ENCODE measurements at regions not wholly inside any gene's neighbourhood (a gene's known extent, or its start where the extent isn't known, plus 50 kb on each side); places are given as distances from the start of the nearest gene placed in this dataset.

DNA sequence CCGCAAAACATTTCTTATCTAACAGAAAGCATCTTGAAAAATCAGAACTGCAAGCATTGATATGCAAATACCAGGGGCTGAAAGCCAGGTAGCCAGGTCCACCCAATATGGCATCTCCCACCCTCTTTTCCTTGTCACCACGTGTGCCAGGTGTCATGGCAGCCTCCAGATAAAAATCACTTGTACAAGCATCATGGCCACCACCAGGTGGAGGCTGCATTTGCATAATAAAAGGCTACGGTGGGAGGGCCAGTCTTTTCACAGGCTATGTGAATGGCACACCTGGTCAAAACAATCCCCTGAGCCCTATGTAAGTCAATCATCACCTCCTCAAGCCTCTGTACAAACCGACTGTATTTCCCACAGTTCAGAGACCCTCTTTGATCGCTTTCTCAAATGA, 1233.1 kb upstream of the ALCAM start:
- DNase-seq (no peak), ATAC-seq (no peak)
- H3K9me3 ChIP-seq = peaks cover 0 to 8% of the 10 kb centered on the region in 2 donors
- H3K27me3 ChIP-seq = no peaks in the 10 kb centered on the region
- no peak overlapping the region for H3K27ac ChIP-seq
- no peaks in the 10 kb centered on the region for H3K4me1 ChIP-seq
- H3K36me3 ChIP-seq = no peaks in the 10 kb centered on the region
- TF ChIP-seq, protein P1, sequence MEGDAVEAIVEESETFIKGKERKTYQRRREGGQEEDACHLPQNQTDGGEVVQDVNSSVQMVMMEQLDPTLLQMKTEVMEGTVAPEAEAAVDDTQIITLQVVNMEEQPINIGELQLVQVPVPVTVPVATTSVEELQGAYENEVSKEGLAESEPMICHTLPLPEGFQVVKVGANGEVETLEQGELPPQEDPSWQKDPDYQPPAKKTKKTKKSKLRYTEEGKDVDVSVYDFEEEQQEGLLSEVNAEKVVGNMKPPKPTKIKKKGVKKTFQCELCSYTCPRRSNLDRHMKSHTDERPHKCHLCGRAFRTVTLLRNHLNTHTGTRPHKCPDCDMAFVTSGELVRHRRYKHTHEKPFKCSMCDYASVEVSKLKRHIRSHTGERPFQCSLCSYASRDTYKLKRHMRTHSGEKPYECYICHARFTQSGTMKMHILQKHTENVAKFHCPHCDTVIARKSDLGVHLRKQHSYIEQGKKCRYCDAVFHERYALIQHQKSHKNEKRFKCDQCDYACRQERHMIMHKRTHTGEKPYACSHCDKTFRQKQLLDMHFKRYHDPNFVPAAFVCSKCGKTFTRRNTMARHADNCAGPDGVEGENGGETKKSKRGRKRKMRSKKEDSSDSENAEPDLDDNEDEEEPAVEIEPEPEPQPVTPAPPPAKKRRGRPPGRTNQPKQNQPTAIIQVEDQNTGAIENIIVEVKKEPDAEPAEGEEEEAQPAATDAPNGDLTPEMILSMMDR (IDR thresholded peaks at IDR 0.05) = no peak
- intact Hi-C loops (cut with DNase I) = no loop called here
- no peak overlapping the region for H3K4me3 ChIP-seq

DNA sequence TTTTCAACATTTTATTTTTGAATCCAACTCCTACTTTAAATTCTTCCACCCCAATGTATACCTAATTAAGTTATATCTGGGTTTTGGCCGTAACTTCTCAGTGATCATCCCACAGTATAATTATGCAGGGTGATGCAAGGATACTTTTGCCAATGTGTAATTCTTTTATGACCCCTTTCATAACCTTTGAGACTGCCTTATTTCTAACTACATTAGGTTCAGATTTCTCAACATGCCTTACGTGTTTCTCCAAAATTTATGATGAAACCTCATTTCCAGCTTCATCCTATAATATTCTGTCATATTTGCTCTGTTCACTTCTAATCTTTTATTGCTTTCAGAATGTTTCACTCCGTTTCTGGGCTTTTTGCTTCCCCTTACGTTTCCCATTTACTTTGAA, 1229.6 kb upstream of the ALCAM start:
- H3K9me3 ChIP-seq = no peaks in the 10 kb centered on the region
- H3K27me3 ChIP-seq = no peaks in the 10 kb centered on the region
- intact Hi-C loops (cut with DNase I) = no loop called here
- no peak overlapping the region for H3K27ac ChIP-seq
- ATAC-seq (no peak), DNase-seq (no peak)
- TF ChIP-seq, protein P1 (IDR thresholded peaks at IDR 0.05) = no peak
- no peaks in the 10 kb centered on the region for H3K4me1 ChIP-seq
- no peak overlapping the region for H3K4me3 ChIP-seq
- H3K36me3 ChIP-seq = no peaks in the 10 kb centered on the region

DNA sequence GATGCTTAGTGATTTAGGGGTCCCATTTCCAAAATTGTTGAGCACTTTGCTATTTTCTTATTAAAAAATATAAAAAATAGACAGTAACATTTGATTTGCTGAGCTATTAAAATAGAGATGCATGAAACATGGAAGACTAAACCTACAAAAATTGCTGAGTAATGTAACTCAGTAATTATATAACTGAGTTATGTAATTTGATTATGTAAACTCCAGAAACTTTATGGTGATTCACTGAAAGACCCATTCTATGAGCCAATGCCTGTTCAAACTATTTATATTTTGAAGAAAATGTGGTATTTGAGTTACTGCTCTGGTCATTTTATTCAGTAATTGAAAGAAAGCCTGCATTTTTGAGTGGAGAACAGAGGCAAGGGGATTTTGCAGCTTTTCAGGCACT, 1221.5 kb upstream of the ALCAM start:
- H3K4me1 ChIP-seq = no peaks in the 10 kb centered on the region
- intact Hi-C loops (cut with DNase I) = no loop called here
- no peaks in the 10 kb centered on the region for H3K36me3 ChIP-seq
- no peaks in the 10 kb centered on the region for H3K9me3 ChIP-seq
- H3K4me3 ChIP-seq = no peak overlapping the region
- no peak for ATAC-seq
- no peak overlapping the region for H3K27ac ChIP-seq
- no peaks in the 10 kb centered on the region for H3K27me3 ChIP-seq
- TF ChIP-seq, protein P1 (IDR thresholded peaks at IDR 0.05) = no peak
- no peak for DNase-seq

DNA sequence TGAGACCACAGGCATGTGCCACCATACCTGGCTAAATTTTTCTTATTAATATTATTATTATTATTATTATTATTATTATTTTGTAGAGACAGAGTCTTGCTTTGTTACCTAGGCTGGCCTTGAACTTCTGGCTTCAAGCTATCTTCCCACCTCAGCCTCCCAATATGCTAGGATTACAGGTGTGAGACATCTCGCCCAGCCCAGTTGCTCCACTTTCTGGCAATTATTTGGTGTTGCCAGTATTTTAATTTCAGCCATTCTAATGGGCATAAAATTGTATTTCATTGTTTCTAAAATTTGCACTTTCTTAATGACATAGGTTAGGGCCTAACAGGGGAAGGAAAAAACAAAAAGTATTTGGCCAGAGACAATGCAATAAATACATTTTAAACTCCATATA, 1217.6 kb upstream of the ALCAM start:
- ATAC-seq (no peak), DNase-seq (no peak)
- Histone ChIP-seq H3K4me3 (no peak overlapping the region), H3K27me3 (no peaks in the 10 kb centered on the region), H3K4me1 (no peaks in the 10 kb centered on the region), H3K36me3 (no peaks in the 10 kb centered on the region), H3K27ac (no peak overlapping the region), H3K9me3 (no peaks in the 10 kb centered on the region)
- intact Hi-C loops (cut with DNase I) = no loop called here
- TF ChIP-seq, protein P1 (IDR thresholded peaks at IDR 0.05) = no peak

DNA sequence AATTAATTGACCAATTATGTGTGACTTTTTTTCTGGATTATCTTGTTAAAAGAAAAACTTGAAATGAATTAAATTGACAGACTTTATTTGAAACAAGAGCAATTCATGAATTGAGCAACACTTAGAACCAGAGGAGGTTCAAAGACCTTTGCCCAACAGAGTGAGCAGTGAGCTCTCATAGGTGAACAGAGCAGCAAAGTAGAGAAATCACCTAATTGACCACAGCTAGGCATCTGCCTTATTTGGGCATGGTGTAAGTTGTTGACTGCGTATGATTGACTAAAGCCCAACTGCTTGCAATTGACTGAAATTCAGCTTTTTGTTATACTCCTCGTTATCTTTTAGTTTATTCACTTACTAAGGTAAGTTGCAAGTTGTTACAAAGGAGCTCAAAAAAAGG, 1216.0 kb upstream of the ALCAM start:
- Histone ChIP-seq H3K36me3 (no peaks in the 10 kb centered on the region), H3K9me3 (no peaks in the 10 kb centered on the region), H3K4me1 (no peaks in the 10 kb centered on the region), H3K27me3 (no peaks in the 10 kb centered on the region), H3K27ac (no peak overlapping the region), H3K4me3 (no peak overlapping the region)
- TF ChIP-seq, protein P1 (IDR thresholded peaks at IDR 0.05) = no peak
- DNase-seq = no peak
- ATAC-seq = no peak
- intact Hi-C loops (cut with DNase I) = no loop called here

Data from left lung (tissue), 4 donors.